HL-60 (cell line): ENCODE measurements at regions not wholly inside any gene's neighbourhood (a gene's known extent, or its start where the extent isn't known, plus 50 kb on each side); places are given as distances from the start of the nearest gene placed in this dataset.

Source experiments
- DNase-seq, 2 experiments: peaks; one replicate each; pipeline ENCODE4 v3.0.0-alpha.2; 2010 to 2020; ENCODE audit warnings: low read depth in 1 of 2, low spot score in 1 of 2
- H3K27ac ChIP-seq: fragments of 250-450 bp; sonication (Bioruptor Pico); replicated peaks from 2 replicates; pipeline ENCODE4 v1.5.1; 2020; ENCODE audit warnings: mild to moderate bottlenecking, moderate library complexity
- H3K27me3 ChIP-seq: fragments of 250-450 bp; sonication (Bioruptor Pico); 2 replicates; pipeline ENCODE4 v1.5.1; 2021; ENCODE audit warnings: mild to moderate bottlenecking, moderate library complexity; ENCODE audit not compliant: insufficient read depth, poor library complexity, severe bottlenecking
- H3K4me3 ChIP-seq: replicated peaks from 2 replicates; pipeline ENCODE4 v1.5.1; 2011; ENCODE audit warnings: mild to moderate bottlenecking, control low read depth, low read length; ENCODE audit not compliant: insufficient read depth
- CTCF ChIP-seq: IDR thresholded peaks from one replicate; pipeline ENCODE4 v1.5.1; 2011; ENCODE audit warnings: low read length, control low read depth, inconsistent platforms; ENCODE audit not compliant: insufficient read depth
- GABPA ChIP-seq: IDR thresholded peaks from 2 replicates; pipeline ENCODE4 v1.6.1; 2012; ENCODE audit warnings: low read depth
- POLR2AphosphoS5 ChIP-seq: IDR thresholded peaks from 2 replicates; pipeline ENCODE4 v1.6.1; 2012; ENCODE audit warnings: low read depth
- REST ChIP-seq: IDR thresholded peaks from 2 replicates; pipeline ENCODE4 v1.6.1; 2012; ENCODE audit warnings: low read depth; ENCODE audit not compliant: insufficient replicate concordance
- SPI1 ChIP-seq: IDR thresholded peaks from 2 replicates; pipeline ENCODE4 v1.6.1; 2012; ENCODE audit warnings: low read depth, mild to moderate bottlenecking, borderline replicate concordance

GRCh38 chr4:57877047-57877458 lies 766.9 kb upstream of the IGFBP7 start:
- no peaks in the 10 kb centered on the region for H3K27me3 ChIP-seq
- H3K27ac ChIP-seq = no peak overlapping the region
- H3K4me3 ChIP-seq = no peak overlapping the region
- TF ChIP-seq REST = no peak
- TF ChIP-seq SPI1 = no peak
- no peak for TF ChIP-seq GABPA
- TF ChIP-seq CTCF = no peak
- TF ChIP-seq POLR2AphosphoS5 = no peak
- DNase-seq = no peak

- no peaks in the 10 kb centered on the region for H3K27me3 ChIP-seq
- DNase-seq = no peak
- H3K4me3 ChIP-seq = no peak overlapping the region
- TF ChIP-seq REST = no peak
- H3K27ac ChIP-seq = no peak overlapping the region
Measured at GRCh38 chr4:57875829-57876392, 765.7 kb upstream of the IGFBP7 start.

- Histone ChIP-seq H3K27me3 (no peaks in the 10 kb centered on the region), H3K27ac (no peak overlapping the region), H3K4me3 (no peak overlapping the region)
- DNase-seq = no peak
- no peak for TF ChIP-seq CTCF
- TF ChIP-seq GABPA = no peak
- TF ChIP-seq REST = no peak
- no peak for TF ChIP-seq SPI1
- no peak for TF ChIP-seq POLR2AphosphoS5
Measured at GRCh38 chr4:57866468-57867171, 756.4 kb upstream of the IGFBP7 start.
